CMK (cell line): ENCODE measurements at regions not wholly inside any gene's neighbourhood (a gene's known extent, or its start where the extent isn't known, plus 50 kb on each side); places are given as distances from the start of the nearest gene placed in this dataset.

ENCODE experiments used
- DNase-seq: peaks from one replicate; pipeline ENCODE4 v3.0.0-alpha.2; 2010; ENCODE audit warnings: low read depth

DNA sequence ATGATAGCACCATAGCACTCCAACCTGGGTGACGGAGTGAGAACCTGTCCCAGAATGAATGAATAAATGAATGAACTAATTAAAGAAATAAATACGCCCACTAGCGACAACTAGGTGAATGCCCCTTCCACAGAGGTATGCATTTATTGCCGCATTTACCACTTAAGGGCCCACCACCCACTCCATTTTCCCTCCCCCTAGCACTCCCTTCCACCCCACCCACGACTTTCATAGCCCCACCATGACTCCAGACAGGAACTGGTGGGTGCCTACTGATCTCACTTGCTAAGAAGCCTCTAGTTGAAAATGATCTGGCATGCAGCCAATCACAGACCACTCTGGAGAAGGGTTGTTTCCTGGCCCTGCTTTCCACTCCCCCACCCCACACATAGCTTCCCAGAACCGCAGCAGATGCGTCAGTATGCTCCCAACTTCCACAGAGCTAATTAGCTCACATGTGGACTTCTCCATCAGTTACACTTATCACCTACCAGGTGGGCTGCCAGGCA lies 167.6 kb downstream of the WT1 start:
- DNase-seq, result no peak

- no peak for DNase-seq
These were observed 161.4 kb downstream of the WT1 start for GRCh38 chr11:32273931-32274330.

GRCh38 chr11:32279672-32280071 lies 155.7 kb downstream of the WT1 start:
- no peak for DNase-seq

DNA sequence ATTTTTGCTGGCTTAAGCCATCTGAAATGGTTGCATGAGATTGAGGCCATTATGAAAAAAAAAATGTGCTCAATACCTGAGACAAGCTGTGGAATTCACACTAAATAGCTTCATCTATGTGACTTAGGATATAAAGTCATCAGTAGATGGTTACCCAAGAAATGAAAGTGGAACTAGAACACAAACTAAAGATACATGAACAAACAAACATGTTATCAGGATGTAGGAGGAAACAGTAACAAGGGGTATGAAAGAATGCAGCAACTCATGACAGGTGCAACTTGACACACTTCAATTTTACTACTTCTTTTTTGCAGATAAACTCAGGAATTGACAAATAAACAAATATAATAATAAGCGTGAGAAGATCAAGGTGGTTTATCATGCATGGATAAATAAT lies 155.0 kb downstream of the WT1 start:
- DNase-seq, result no peak

- no peak for DNase-seq
These were observed 147.1 kb downstream of the WT1 start for GRCh38 chr11:32288276-32288675.

- DNase-seq, result no peak
These were observed 145.6 kb downstream of the WT1 start for GRCh38 chr11:32289701-32290100.

GRCh38 chr11:32290783-32291182 lies 144.6 kb downstream of the WT1 start:
- no peak for DNase-seq

DNA sequence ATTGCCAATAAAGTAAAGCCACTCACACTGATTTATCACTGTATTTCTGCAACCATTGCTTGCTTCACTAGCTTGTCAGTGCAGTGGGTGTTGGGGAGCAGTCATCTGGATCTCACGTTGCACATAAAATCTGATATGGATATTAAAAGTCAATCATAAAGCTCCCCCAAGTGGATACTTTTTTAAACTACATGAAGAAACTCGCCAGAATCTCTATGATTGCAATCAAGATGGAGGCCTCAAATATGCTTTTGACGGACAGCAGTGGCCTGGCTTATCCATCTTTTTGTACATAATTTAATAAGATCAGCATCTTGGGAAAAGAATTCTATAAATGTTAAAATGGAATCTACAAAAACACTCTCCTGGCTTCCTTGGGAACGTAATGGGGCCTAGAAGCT lies 137.7 kb downstream of the WT1 start:
- DNase-seq, result no peak

DNA sequence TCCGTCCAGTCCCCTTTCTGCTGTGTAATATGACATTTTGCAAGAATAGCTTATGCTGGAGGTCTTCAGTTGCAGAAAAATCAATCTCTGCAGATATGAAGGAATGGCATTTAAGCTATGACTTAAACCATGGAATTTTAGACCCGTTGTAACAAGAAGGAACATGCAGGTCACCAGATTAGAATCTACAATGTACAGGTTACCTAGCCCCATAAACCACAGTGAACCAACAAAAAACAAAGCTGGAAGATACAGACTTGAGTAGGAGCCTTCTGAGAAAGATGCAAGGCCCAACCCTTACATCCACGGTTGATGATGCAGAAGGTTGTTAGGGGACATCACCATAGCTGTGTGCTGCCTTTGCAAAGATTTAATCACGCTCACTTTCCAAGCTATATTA lies 132.5 kb downstream of the WT1 start:
- no peak for DNase-seq

GRCh38 chr11:32304521-32304920 lies 130.8 kb downstream of the WT1 start:
- no peak for DNase-seq

GRCh38 chr11:32305460-32305859 lies 129.9 kb downstream of the WT1 start:
- no peak for DNase-seq

DNA sequence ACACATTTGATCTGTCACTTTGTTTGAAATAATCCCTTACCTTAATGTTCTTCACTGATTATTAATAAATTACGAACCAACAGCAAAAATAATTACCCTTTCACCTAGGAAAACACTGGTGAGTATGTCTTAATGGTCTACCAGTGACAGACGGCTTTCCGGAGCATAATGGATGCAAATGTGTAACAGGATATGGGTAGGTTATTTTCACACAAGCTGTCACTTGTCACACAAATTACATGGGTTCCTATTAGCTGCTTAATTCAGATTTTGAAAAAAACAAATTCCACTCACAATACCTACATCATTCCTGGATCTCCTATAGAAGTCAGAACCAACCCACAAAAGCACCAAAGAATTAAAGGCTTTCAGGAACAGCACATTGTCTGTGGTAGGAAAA lies 127.9 kb downstream of the WT1 start:
- DNase-seq, result no peak

GRCh38 chr11:32307913-32308312 lies 127.4 kb downstream of the WT1 start:
- no peak for DNase-seq

- no peak for DNase-seq
These were observed 125.7 kb downstream of the WT1 start for GRCh38 chr11:32309530-32310213.

- no peak for DNase-seq
These were observed 125.1 kb downstream of the WT1 start for GRCh38 chr11:32310214-32310601.

GRCh38 chr11:32311346-32312065 lies 123.8 kb downstream of the WT1 start:
- DNase-seq, result no peak

- no peak for DNase-seq
These were observed 123.0 kb downstream of the WT1 start for GRCh38 chr11:32312206-32312817.

DNA sequence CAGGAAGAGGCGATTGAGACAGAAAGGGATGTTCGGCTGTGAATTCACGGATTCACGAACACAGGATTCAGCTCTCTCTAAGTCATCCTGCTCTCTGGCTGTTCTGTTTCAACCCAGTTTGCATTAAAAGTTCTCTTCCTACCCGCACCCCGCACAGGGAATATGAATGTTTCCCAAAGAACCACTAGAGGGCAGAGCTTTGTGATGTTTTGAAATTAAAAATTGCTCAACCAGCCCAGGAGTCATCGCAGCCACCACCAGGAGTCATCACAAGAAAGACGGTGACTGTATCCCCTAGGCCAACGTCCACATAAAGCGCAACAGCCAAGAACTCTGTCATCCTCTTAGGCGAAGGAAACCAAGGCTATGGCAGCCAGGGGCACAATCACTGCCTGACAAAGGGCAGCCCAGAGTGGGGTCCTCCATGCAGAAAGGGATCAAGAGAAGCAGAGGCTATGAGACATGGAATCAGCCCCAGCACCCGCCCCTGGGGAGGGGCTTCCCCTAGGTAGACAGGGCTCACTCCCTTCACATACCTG lies 122.4 kb downstream of the WT1 start:
- DNase-seq, result no peak

GRCh38 chr11:32313477-32313876 lies 121.9 kb downstream of the WT1 start:
- DNase-seq, result no peak

DNA sequence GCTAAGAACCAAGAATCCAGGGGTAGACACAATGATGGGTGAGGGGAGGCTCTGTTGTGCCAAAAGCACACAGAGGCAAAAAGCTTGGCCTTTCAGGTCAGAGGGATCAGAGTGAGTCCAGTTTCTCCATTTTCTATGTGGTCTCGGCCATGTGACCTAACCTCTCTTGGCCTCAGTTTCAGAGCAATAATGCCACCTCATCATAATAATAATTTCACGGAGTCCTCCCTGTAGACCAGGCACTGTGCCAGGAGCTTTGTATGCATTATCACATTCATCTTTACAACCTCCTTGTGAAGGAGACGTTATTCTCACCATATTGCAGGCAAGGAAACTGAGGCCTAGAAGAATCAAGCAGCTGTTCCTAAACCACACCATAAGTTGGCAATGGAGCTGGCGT lies 120.2 kb downstream of the WT1 start:
- no peak for DNase-seq

DNA sequence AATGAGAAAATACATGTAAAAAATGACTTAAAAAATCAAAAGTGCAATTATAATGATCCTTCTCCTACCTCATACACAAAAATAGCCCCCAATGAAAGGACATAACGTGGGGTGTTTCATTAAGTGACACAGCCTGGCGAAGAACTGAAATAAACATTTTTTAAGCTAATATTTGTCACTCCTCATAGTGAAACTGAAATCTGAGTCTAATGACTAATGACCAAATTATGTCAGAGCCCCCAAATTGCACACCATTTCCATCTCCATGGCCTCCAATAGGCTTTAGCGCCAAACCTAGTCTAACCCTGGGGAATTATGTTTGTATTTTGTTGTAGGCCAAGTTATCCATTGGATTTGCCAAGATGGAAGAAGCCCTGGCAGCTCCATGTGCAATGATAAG lies 119.1 kb downstream of the WT1 start:
- DNase-seq, result no peak

DNA sequence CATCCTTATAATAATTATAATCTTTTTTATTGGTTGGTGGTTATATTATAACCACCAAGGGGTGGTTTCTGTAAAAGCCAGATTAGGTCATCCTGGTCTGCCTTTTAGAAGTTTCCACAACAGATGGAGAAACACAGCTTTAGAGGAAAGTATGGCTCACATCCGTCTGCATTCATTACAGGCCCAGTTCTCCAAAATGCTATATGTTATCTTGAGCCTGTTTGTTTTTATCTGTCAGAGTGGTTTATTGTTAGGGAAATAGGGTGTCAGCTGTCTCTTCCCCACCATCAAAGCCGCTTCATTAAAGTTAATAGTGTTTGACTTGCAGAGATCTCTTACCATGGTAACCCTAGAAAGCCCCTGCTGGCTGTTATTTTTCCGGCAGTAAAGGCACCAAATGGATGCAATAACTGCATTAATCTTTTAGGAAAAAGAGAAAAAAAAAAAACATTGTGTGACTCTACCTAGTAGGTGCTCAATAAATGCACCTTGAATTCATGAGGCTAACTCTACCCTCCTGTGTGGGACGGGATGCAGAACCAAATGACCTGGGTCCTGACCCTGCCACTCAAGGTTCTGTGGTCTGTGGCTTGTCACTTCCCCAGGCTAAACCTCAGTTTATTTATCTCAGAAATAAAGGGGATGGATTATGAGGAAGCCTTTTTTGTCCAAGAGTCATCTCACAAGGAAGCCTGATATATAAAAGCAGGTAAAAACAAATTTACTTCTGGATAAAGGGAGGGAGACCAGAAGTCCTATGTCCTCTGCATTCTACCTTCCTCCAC lies 118.3 kb downstream of the WT1 start:
- no peak for DNase-seq
